Colonic mucosa (tissue), 4 donors: ENCODE measurements at regions not wholly inside any gene's neighbourhood (a gene's known extent, or its start where the extent isn't known, plus 50 kb on each side); places are given as distances from the start of the nearest gene placed in this dataset.

Experiments
- DNase-seq: peaks from one replicate; pipeline ENCODE4 v3.0.0-alpha.2; 2020
- H3K27ac ChIP-seq: fragments of 200-600 bp; one replicate; pipeline ENCODE4 v1.8.0; 2021
- H3K27me3 ChIP-seq: fragments of 200-600 bp; one replicate; pipeline ENCODE4 v1.8.0; 2021
- H3K36me3 ChIP-seq: fragments of 200-600 bp; one replicate; pipeline ENCODE4 v1.8.0; 2021
- H3K4me1 ChIP-seq: fragments of 200-600 bp; one replicate; pipeline ENCODE4 v1.8.0; 2021; ENCODE audit warnings: mild to moderate bottlenecking
- H3K4me3 ChIP-seq: fragments of 200-600 bp; one replicate; pipeline ENCODE4 v1.8.0; 2021
- H3K9ac ChIP-seq, 2 donors: one replicate each; pipeline ENCODE4 v1.7.0; 2013; ENCODE audit warnings: control low read depth in 2 of 2, low read depth in 2 of 2, low read length in 2 of 2
- H3K9me3 ChIP-seq: fragments of 200-600 bp; one replicate; pipeline ENCODE4 v1.8.0; 2021
- CTCF ChIP-seq: fragments of 200-600 bp; IDR thresholded peaks from one replicate; pipeline ENCODE4 v1.8.0; 2022; ENCODE audit warnings: antibody characterized with exemption, mild to moderate bottlenecking
- intact Hi-C: fragments of 100-400 bp; cut with DNase I; formaldehyde crosslinking; loops from one replicate; pipeline ENCODE4 v1.14.1; 2022
- donor health status: healthy.
- donor health status: DM: no; HTN: no; CAD: no.
- donor health status: DM: no; HTN: no; CAD: no.

GRCh38 chr7:130917669-130918128 lies 183.7 kb upstream of the KLF14 start:
- peak overlapping the region; percentile 95 for H3K27ac ChIP-seq
- H3K4me1 ChIP-seq: peaks cover 12% of the 10 kb centered on the region
- TF ChIP-seq CTCF: no peak
- intact Hi-C loops: no loop called here
- no peak for DNase-seq
- H3K4me3 ChIP-seq: peak overlapping the region; percentile 5
- no peaks in the 10 kb centered on the region for H3K9me3 ChIP-seq
- no peaks in the 10 kb centered on the region for H3K27me3 ChIP-seq
- peak overlapping the region in 1 of 2 donors; percentile 83 for H3K9ac ChIP-seq
- no peaks in the 10 kb centered on the region for H3K36me3 ChIP-seq

GRCh38 chr7:130918129-130919052 lies 184.4 kb upstream of the KLF14 start:
- DNase-seq: no peak
- no peak for TF ChIP-seq CTCF
- peaks cover 12% of the 10 kb centered on the region for H3K4me1 ChIP-seq
- peak overlapping the region in 1 of 2 donors; percentile 83 for H3K9ac ChIP-seq
- intact Hi-C loops: no loop called here
- H3K9me3 ChIP-seq: no peaks in the 10 kb centered on the region
- H3K27ac ChIP-seq: peak overlapping the region; percentile 95
- peak overlapping the region; percentile 5 for H3K4me3 ChIP-seq
- H3K36me3 ChIP-seq: no peaks in the 10 kb centered on the region
- no peaks in the 10 kb centered on the region for H3K27me3 ChIP-seq

GRCh38 chr7:130919316-130920103 lies 185.5 kb upstream of the KLF14 start:
- intact Hi-C loops: no loop called here

GRCh38 chr7:130920122-130920521 lies 186.1 kb upstream of the KLF14 start:
- TF ChIP-seq CTCF: no peak
- peak overlapping the region in 1 of 2 donors; percentile 93 for H3K9ac ChIP-seq
- H3K4me3 ChIP-seq: no peak overlapping the region
- no peak for DNase-seq
- peak overlapping the region; percentile 89 for H3K27ac ChIP-seq
- H3K4me1 ChIP-seq: peaks cover 9% of the 10 kb centered on the region
- no peaks in the 10 kb centered on the region for H3K9me3 ChIP-seq
- no peaks in the 10 kb centered on the region for H3K27me3 ChIP-seq
- intact Hi-C loops: no loop called here
- no peaks in the 10 kb centered on the region for H3K36me3 ChIP-seq

More at GRCh38 chr7:130919316-130920103, 185.5 kb upstream of the KLF14 start:
- no peak overlapping the region for H3K4me3 ChIP-seq
- H3K27me3 ChIP-seq: no peaks in the 10 kb centered on the region
- no peaks in the 10 kb centered on the region for H3K9me3 ChIP-seq
- peak overlapping the region in 1 of 2 donors; percentile 93 for H3K9ac ChIP-seq
- no peaks in the 10 kb centered on the region for H3K36me3 ChIP-seq
- peaks cover 12% of the 10 kb centered on the region for H3K4me1 ChIP-seq
- no peak for DNase-seq
- peak overlapping the region; percentile 95 for H3K27ac ChIP-seq
- TF ChIP-seq CTCF: no peak

- Histone ChIP-seq H3K9me3 (no peaks in the 10 kb centered on the region), H3K4me1 (peaks cover 5% of the 10 kb centered on the region), H3K4me3 (peak overlapping the region; percentile 1), H3K9ac (peak overlapping the region; percentile 52 to 93), H3K36me3 (no peaks in the 10 kb centered on the region), H3K27me3 (no peaks in the 10 kb centered on the region), H3K27ac (peak overlapping the region; percentile 89)
- TF ChIP-seq CTCF: no peak
- peak; percentile 66 for DNase-seq
- intact Hi-C loops: no loop called here
Observed at GRCh38 chr7:130921391-130922180, 187.6 kb upstream of the KLF14 start.
